GM18861 (cell line): ENCODE measurements at regions not wholly inside any gene's neighbourhood (a gene's known extent, or its start where the extent isn't known, plus 50 kb on each side); places are given as distances from the start of the nearest gene placed in this dataset.
A peak's percentile ranks its signal among the peaks of the same experiment; 100 is the strongest.

Source experiments
- ATAC-seq: cut with Tn5 transposase; IDR thresholded peaks from one replicate; pipeline ENCODE4 v1.9.1; 2021; ENCODE audit not compliant: unreplicated experiment

DNA sequence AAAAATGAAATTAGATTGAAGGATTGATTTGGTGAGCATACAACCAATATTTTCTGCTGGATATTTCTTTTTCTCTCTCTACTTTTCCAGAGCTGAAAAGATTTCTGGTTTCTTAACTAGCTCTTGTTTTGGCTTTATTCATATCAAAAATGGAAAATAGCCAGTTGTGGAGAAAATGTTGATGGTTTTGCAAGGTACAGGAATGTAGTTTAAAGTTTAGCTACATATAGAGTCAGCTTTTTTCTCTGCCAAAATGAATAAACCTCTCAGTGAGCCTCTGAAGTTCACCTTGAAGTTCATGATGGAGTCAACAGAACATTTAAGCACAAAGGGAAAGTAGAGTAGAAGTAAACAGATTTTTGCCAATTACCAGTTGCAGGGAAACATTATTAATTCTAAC, 720.5 kb upstream of the ALCAM start:
- no peak for ATAC-seq

DNA sequence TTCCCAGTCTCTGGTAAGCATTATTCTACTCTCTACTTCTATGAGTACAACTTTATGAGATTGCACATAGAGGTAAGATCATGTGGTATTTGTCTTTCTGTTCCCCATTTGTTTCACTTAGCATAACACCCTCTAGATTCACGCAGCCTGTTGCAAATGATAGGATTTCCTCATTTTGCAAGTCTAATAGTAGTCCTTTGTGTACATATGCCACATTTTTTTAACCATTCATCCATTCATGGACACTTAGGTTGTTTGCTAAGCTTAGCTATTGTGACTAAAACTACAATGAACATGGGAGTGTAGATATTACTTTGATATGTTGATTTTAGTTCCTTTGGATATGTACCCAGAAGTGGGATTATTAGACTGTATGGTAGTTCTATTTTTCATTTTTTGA, 717.9 kb upstream of the ALCAM start:
- no peak for ATAC-seq

GRCh38 chr3:104669083-104669482, 697.6 kb upstream of the ALCAM start:
- ATAC-seq: no peak

- ATAC-seq: no peak
Observed at GRCh38 chr3:104672331-104672730, 694.4 kb upstream of the ALCAM start.

GRCh38 chr3:104673981-104674380, 692.7 kb upstream of the ALCAM start:
- ATAC-seq: no peak

DNA sequence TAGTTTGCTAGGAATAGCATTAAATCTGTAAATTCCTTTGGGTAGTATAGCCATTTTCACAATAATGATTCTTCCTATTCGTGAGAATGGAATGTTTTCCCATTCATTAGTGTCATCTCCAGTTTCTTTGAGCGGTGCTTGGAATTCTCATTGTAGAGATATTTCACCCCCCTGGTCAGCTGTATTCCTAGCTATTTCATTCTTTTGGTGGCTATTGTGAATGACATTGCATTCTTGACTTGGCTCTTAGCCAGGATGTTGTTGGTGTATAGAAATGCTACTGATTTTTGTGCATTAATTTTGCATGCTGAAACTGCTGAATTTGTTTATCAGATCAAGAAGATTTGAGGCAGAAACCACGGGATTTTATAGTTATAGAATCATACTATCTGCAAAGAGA, 690.5 kb upstream of the ALCAM start:
- ATAC-seq: no peak

GRCh38 chr3:104677932-104678331, 688.8 kb upstream of the ALCAM start:
- no peak for ATAC-seq

- no peak for ATAC-seq
Observed at GRCh38 chr3:104685492-104685891, 681.2 kb upstream of the ALCAM start.

DNA sequence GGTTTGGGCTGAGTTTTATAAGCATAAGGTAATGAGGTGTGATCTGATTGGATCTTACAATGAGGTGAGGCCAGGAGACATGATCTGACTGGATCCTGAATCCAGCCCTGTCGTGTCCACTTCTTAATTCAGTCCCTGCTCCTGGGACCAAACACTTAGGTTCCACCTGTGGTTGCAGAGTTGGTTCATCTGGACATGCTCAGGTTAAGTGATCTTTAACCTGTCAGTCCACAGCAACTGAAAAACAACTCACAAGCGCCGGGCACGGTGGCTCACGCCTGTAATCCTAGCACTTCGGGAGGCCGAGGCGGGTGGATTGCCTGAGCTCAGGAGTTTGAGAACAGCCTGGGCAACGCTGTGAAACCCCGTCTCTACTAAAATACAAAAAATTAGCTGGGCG, 679.3 kb upstream of the ALCAM start:
- ATAC-seq: no peak

- no peak for ATAC-seq
Observed at GRCh38 chr3:104696470-104696869, 670.2 kb upstream of the ALCAM start.

GRCh38 chr3:104711406-104711805, 655.3 kb upstream of the ALCAM start:
- ATAC-seq: no peak

GRCh38 chr3:104715972-104716371, 650.7 kb upstream of the ALCAM start:
- no peak for ATAC-seq

- peak; percentile 37 for ATAC-seq
Observed at GRCh38 chr3:104717828-104718196, 648.9 kb upstream of the ALCAM start.

DNA sequence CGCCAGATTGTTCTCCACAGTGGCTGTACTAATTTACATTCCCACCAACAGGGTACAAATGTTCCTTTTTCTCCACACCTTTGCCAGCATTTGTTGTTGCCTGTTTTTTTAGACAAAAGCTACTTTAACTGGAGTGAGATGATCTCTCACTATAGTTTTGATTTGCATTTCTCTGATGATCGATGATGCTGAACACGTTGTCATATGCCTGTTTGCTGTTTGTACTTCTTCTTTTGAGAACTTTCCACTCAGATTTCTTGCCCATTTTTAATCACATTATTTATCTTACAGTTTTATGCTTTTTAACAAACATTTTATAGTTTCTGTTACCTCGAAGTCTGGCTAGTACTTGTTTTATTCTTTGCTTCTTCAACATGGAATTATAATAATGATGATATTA, 643.7 kb upstream of the ALCAM start:
- ATAC-seq: no peak

DNA sequence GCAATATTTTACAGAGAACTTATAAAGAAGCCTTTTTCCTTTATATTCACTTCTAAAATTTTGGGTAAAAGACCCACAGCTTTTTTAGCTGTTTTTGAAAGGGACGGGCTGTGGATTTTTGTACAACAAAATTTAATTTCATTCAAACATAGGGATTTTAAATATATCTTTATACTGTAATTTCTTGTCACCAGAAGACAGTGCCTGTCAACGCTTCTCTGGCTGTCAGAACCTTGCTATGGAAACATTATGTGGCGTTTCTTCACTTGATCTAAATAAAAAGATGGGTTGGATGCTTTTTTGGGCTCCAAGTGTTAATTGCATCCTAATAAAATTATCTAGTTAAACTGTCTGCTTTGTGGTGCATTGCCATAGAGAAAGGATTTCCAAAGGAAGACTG, 635.6 kb upstream of the ALCAM start:
- ATAC-seq: no peak

- ATAC-seq: no peak
Observed at GRCh38 chr3:104734627-104735026, 632.1 kb upstream of the ALCAM start.

DNA sequence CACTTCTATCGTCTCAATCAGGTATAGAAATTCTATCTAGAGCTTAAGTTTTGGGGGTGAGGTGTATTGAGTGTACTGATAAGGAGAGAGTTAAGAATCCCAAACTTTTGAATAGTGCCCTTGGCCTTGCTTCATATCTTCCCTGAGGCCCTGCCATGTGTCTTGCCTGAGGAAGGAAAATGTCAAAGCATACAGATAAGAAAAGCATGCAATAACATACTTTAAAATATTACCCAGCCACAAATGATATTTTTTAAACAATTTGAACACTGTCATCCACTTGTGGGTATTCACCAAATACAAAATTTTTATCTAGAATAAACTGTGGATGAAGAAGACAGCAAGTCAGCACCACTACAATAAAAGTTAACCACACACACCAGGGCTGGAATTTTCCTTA, 631.0 kb upstream of the ALCAM start:
- ATAC-seq: no peak

DNA sequence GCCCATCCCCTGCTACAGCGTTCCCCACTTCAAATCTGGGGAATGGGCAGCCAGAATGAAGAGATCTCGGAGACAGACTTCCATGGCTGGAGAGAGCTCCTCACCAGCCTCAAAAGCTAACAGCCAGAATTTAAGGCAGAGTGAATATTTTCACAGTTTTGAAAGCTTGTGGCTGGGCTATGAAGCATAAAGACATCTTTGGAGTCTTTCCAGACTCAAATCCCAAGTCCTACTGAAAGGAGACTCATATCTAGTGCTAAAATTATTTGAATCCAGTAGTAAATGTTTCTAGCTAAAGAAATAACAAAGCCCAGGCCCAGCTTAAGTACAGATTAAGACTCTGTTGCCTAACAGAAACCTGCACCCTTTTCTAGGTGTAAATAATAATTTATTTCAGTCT, 628.4 kb upstream of the ALCAM start:
- ATAC-seq: no peak

GRCh38 chr3:104740874-104741379, 625.8 kb upstream of the ALCAM start:
- ATAC-seq: no peak

GRCh38 chr3:104742044-104742443, 624.7 kb upstream of the ALCAM start:
- no peak for ATAC-seq

GRCh38 chr3:104745313-104745712, 621.4 kb upstream of the ALCAM start:
- ATAC-seq: no peak

- no peak for ATAC-seq
Observed at GRCh38 chr3:104746056-104746455, 620.7 kb upstream of the ALCAM start.

GRCh38 chr3:104750581-104750980, 616.1 kb upstream of the ALCAM start:
- no peak for ATAC-seq

DNA sequence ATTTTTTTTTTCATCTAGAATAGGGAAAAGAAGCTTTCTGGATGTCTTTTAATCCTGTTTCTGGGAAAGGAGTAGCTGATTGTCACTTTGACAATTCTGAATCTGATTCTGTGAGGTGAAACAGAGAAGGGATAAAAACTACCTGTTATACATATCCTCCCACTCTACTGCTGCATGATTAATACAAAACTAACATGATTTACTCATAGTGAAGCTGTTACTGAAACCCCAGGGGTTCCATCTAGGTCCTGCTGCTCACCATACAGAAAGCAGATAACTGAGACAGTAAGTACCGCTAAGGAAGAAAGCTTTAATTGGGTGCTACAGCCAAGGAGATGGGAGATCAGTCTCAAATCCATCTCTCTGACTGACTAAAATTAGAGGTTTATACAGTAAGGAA, 610.9 kb upstream of the ALCAM start:
- ATAC-seq: peak; percentile 59
